HCT116 (cell line): ENCODE measurements at regions not wholly inside any gene's neighbourhood (a gene's known extent, or its start where the extent isn't known, plus 50 kb on each side); places are given as distances from the start of the nearest gene placed in this dataset.

Experiments used
- ATAC-seq: fragments of 200-7000 bp; cut with Tn5 transposase; 2 replicates; pipeline ENCODE4 v1.9.1; 2020; ENCODE audit warnings: mild to moderate bottlenecking, moderate library complexity
- BruUV-seq: library from RNA; stranded (reverse); fragments of 400-500 nt; replicated peaks from 2 replicates; lab custom pipeline; 2021; lab: Mats Ljungman, UMichigan
- CTCF ChIA-PET: fragments of 300-600 bp; sonication (Branson Sonifier 250); formaldehyde crosslinking; loops from one replicate; lab custom pipeline; 2021; ENCODE audit warnings: antibody characterized with exemption; lab: Charles Lee
- POLR2A ChIA-PET: fragments of 300-600, 350-600 bp; sonication (Branson Sonifier 250); formaldehyde crosslinking; loops from one replicate; lab custom pipeline; 2021; ENCODE audit warnings: antibody characterized with exemption; lab: Charles Lee
- RAD21 ChIA-PET, 2 experiments: fragments of 300-600 bp; sonication (Branson Sonifier 250); formaldehyde crosslinking; loops; one replicate each; lab custom pipeline; 2023; ENCODE audit warnings: low total read pairs in 2 of 2; ENCODE audit not compliant: uncharacterized antibody in 2 of 2, unreplicated experiment in 2 of 2, low non-redundant PET in 1 of 2; lab: Charles Lee
- DNase-seq: peaks from one replicate; pipeline ENCODE4 v3.0.0-alpha.2; 2010; ENCODE audit warnings: low read depth, low spot score
- H2AFZ ChIP-seq: fragments of 200-600 bp; shearing (Covaris generic), sonication (generic); 2 replicates; pipeline ENCODE4 v1.6.1; 2017; ENCODE audit warnings: low read depth, mixed run types, mixed read lengths, antibody characterized with exemption, low read length; ENCODE audit not compliant: poor library complexity, severe bottlenecking
- H3K27ac ChIP-seq: 2 replicates; pipeline ENCODE4 v1.5.1; 2012; ENCODE audit warnings: low read depth, low read length
- H3K27me3 ChIP-seq: fragments of 200-600 bp; sonication (generic); 2 replicates; pipeline ENCODE4 v1.6.1; 2016; ENCODE audit warnings: mixed run types, low read length, mixed read lengths; ENCODE audit not compliant: insufficient read depth
- H3K36me3 ChIP-seq, 2 experiments: fragments of 200-500 bp in 1 of 2; fragments of 200-600 bp in 1 of 2; sonication (Bioruptor generic) in 1 of 2; sonication (generic) in 1 of 2; 2 replicates each; pipeline versions ENCODE4 v1.5.1 to v1.6.1; 2014 to 2016; ENCODE audit warnings: low read length in 2 of 2, inconsistent platforms in 1 of 2, mixed read lengths in 1 of 2, mixed run types in 1 of 2; ENCODE audit not compliant: insufficient read depth in 2 of 2, control insufficient read depth in 1 of 2
- H3K4me1 ChIP-seq, 2 experiments: fragments of 200-600 bp in 1 of 2; sonication (generic) in 1 of 2; 2 replicates each; pipeline versions ENCODE4 v1.5.1 to v1.6.1; 2012 to 2017; ENCODE audit warnings: low read length in 2 of 2, inconsistent platforms in 1 of 2, mild to moderate bottlenecking in 1 of 2, mixed read lengths in 1 of 2, mixed run types in 1 of 2, moderate library complexity in 1 of 2; ENCODE audit not compliant: insufficient read depth in 2 of 2, control insufficient read depth in 1 of 2
- H3K4me2 ChIP-seq: fragments of 200-600 bp; sonication (generic); 2 replicates; pipeline ENCODE4 v1.6.1; 2017; ENCODE audit warnings: mixed run types, low read length, mixed read lengths
- H3K4me3 ChIP-seq, 2 experiments: fragments of 200-600 bp in 1 of 2; sonication (generic) in 1 of 2; replicated peaks in 1 of 2; 2 replicates each; pipeline ENCODE4 v1.5.1; 2011 to 2016; ENCODE audit warnings: low read length in 2 of 2, control low read depth in 1 of 2, low read depth in 1 of 2, mild to moderate bottlenecking in 1 of 2, mixed read lengths in 1 of 2, mixed run types in 1 of 2
- H3K79me2 ChIP-seq: fragments of 200-600 bp; sonication (generic); 2 replicates; pipeline ENCODE4 v1.6.1; 2017; ENCODE audit warnings: mild to moderate bottlenecking, mixed run types, low read length, moderate library complexity, mixed read lengths; ENCODE audit not compliant: insufficient read depth
- H3K9ac ChIP-seq: fragments of 200-600 bp; sonication (generic); 2 replicates; pipeline ENCODE4 v1.6.1; 2016; ENCODE audit warnings: low read length, mixed read lengths
- H3K9me2 ChIP-seq: fragments of 200-600 bp; sonication (generic), shearing (Covaris generic); 2 replicates; pipeline ENCODE4 v1.6.1; 2017; ENCODE audit warnings: mixed run types, mild to moderate bottlenecking, moderate library complexity; ENCODE audit not compliant: insufficient read depth
- H3K9me3 ChIP-seq, 2 experiments: fragments of 200-500 bp in 1 of 2; fragments of 200-600 bp in 1 of 2; sonication (Bioruptor generic) in 1 of 2; sonication (generic) in 1 of 2; 2 replicates each; pipeline ENCODE4 v1.6.1; 2014 to 2017; ENCODE audit warnings: low read length in 2 of 2, mixed read lengths in 2 of 2, inconsistent platforms in 1 of 2, low read depth in 1 of 2, mild to moderate bottlenecking in 1 of 2, mixed run types in 1 of 2, moderate library complexity in 1 of 2; ENCODE audit not compliant: control insufficient read depth in 1 of 2, insufficient read depth in 1 of 2
- H4K20me1 ChIP-seq: fragments of 200-600 bp; sonication (generic), shearing (Covaris generic); 2 replicates; pipeline ENCODE4 v1.6.1; 2017; ENCODE audit warnings: mixed run types, mild to moderate bottlenecking, moderate library complexity; ENCODE audit not compliant: insufficient read depth
- EZH2phosphoT487 ChIP-seq: fragments of 200-600 bp; IDR thresholded peaks from 2 replicates; pipeline ENCODE4 v1.6.1; 2018; ENCODE audit warnings: antibody characterized with exemption, borderline replicate concordance
- FOSL1 ChIP-seq: IDR thresholded peaks from 2 replicates; pipeline ENCODE4 v1.6.1; 2012; ENCODE audit warnings: low read depth
- SP1 ChIP-seq: IDR thresholded peaks from 2 replicates; pipeline ENCODE4 v1.6.1; 2012; ENCODE audit warnings: low read depth
- SRF ChIP-seq: IDR thresholded peaks from 2 replicates; pipeline ENCODE4 v1.6.1; 2012; ENCODE audit warnings: low read depth
- YY1 ChIP-seq: IDR thresholded peaks from 2 replicates; pipeline ENCODE4 v1.6.1; 2011; ENCODE audit warnings: low read length, low read depth, moderate library complexity, mild to moderate bottlenecking; ENCODE audit not compliant: insufficient replicate concordance; ENCODE audit errors: extremely low read depth
- ZFX ChIP-seq: fragments of 450-650 bp; IDR thresholded peaks from 2 replicates; pipeline ENCODE4 v1.6.1; 2017
- ZNF274 ChIP-seq: fragments of 200-500 bp; sonication (Bioruptor generic); IDR thresholded peaks from 2 replicates; pipeline ENCODE4 v1.6.1; 2014; ENCODE audit warnings: mild to moderate bottlenecking, low read depth, low read length, inconsistent platforms
- intact Hi-C: fragments of 100-400 bp; cut with micrococcal nuclease; formaldehyde crosslinking; loops from 2 replicates; pipeline ENCODE4 v1.10.0; 2022
- TF ChIP-seq, protein P1 (sequence below): IDR thresholded peaks from 2 replicates; pipeline ENCODE4 v1.6.1; 2012
- TF ChIP-seq, protein P2 (sequence below), 3 experiments: fragments of 200-600 bp in 1 of 3; sonication (generic) in 1 of 3; IDR thresholded peaks in 2 of 3; conservative IDR thresholded peaks in 1 of 3; 2 replicates each; pipeline ENCODE4 v1.5.1; 2012 to 2017; ENCODE audit warnings: low read depth in 2 of 3, low read length in 2 of 3, antibody characterized with exemption in 1 of 3, borderline replicate concordance in 1 of 3, control low read depth in 1 of 3, mild to moderate bottlenecking in 1 of 3, mixed read lengths in 1 of 3, mixed run types in 1 of 3, moderate library complexity in 1 of 3; ENCODE audit not compliant: insufficient read depth in 1 of 3

DNA sequence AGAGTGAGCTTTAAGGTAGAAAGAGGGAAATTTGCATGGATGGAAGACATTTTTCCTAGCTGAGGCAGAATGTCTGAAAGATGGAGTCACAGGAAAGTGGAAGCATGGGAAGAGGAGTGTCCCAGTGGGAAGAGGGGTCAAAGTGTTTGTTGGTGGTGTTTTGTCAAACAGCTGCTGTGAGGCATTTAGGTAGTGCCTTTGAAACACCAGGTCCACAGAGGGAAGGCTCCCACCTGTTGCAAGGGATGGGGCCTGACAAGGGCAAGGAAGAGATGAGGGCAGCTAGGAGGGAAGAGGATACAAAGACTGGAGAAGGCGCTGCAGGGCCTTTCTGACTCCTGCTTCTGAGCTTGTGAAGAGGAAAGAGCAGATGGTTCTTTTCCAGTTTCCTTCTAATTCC lies 91.8 kb upstream of the CISTR start:
- peaks cover 12 to 18% of the 10 kb centered on the region in 2 experiments for H3K4me1 ChIP-seq
- H2AFZ ChIP-seq, result no peak overlapping the region
- CTCF ChIA-PET, result no interaction called here
- no peak overlapping the region for H3K4me2 ChIP-seq
- POLR2A ChIA-PET, result no interaction called here
- no peaks in the 10 kb centered on the region for H3K27me3 ChIP-seq
- ATAC-seq (no peak), DNase-seq (no peak)
- no peak overlapping the region for H3K9ac ChIP-seq
- RAD21 ChIA-PET, result no interaction called here
- H3K27ac ChIP-seq, result no peak overlapping the region
- no peak for TF ChIP-seq FOSL1
- TF ChIP-seq SP1, result no peak
- TF ChIP-seq SRF, result no peak
- TF ChIP-seq, protein P1, sequence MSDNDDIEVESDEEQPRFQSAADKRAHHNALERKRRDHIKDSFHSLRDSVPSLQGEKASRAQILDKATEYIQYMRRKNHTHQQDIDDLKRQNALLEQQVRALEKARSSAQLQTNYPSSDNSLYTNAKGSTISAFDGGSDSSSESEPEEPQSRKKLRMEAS, result no peak
- no peak for TF ChIP-seq YY1
- no peak for TF ChIP-seq ZFX
- TF ChIP-seq, protein P2, sequence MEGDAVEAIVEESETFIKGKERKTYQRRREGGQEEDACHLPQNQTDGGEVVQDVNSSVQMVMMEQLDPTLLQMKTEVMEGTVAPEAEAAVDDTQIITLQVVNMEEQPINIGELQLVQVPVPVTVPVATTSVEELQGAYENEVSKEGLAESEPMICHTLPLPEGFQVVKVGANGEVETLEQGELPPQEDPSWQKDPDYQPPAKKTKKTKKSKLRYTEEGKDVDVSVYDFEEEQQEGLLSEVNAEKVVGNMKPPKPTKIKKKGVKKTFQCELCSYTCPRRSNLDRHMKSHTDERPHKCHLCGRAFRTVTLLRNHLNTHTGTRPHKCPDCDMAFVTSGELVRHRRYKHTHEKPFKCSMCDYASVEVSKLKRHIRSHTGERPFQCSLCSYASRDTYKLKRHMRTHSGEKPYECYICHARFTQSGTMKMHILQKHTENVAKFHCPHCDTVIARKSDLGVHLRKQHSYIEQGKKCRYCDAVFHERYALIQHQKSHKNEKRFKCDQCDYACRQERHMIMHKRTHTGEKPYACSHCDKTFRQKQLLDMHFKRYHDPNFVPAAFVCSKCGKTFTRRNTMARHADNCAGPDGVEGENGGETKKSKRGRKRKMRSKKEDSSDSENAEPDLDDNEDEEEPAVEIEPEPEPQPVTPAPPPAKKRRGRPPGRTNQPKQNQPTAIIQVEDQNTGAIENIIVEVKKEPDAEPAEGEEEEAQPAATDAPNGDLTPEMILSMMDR (IDR thresholded peaks at IDR 0.05 in 2 of 3, conservative IDR thresholded peaks at IDR 0.05 in 1 of 3; ENCODE audit: borderline replicate concordance in 1 of 3, insufficient read depth in 1 of 3, low read depth in 2 of 3, low read length in 2 of 3), result no peak
- no peak for TF ChIP-seq EZH2phosphoT487
- TF ChIP-seq ZNF274, result no peak
- H4K20me1 ChIP-seq, result no peaks in the 10 kb centered on the region
- intact Hi-C loops, result no loop called here
- H3K4me3 ChIP-seq, result no peak overlapping the region
- no peaks in the 10 kb centered on the region for H3K36me3 ChIP-seq
- no TSS peak for BruUV-seq
- H3K79me2 ChIP-seq, result no peaks in the 10 kb centered on the region
- H3K9me3 ChIP-seq, result no peaks in the 10 kb centered on the region
- H3K9me2 ChIP-seq, result no peaks in the 10 kb centered on the region
